ENCODE measurements at regions not wholly inside any gene's neighbourhood (a gene's known extent, or its start where the extent isn't known, plus 50 kb on each side); places are given as distances from the start of the nearest gene placed in this dataset.

GRCh38 chr10:33790521-33791271, 456.2 kb upstream of the NRP1 start:
- peak; percentile 18 for TF ChIP-seq CTCF (conservative IDR thresholded peaks at IDR 0.05; ENCODE audit: low read depth, low read length)
- no peak overlapping the region for H3K4me3 ChIP-seq (ENCODE audit: low read depth, low read length)
- peak; percentile 90 for DNase-seq (ENCODE audit: low read depth)

GRCh38 chr10:33783557-33783956, 449.1 kb upstream of the NRP1 start:
- no peak for DNase-seq (ENCODE audit: low read depth)
- no peak overlapping the region for H3K4me3 ChIP-seq (ENCODE audit: low read depth, low read length)
- no peak for TF ChIP-seq CTCF (conservative IDR thresholded peaks at IDR 0.05; ENCODE audit: low read depth, low read length)

- no peak for TF ChIP-seq CTCF (conservative IDR thresholded peaks at IDR 0.05; ENCODE audit: low read depth, low read length)
- no peak for DNase-seq (ENCODE audit: low read depth)
- H3K4me3 ChIP-seq (ENCODE audit: low read depth, low read length), result no peak overlapping the region
Measured at GRCh38 chr10:33783078-33783477, 448.6 kb upstream of the NRP1 start.

GRCh38 chr10:33781606-33782395, 447.3 kb upstream of the NRP1 start:
- H3K4me3 ChIP-seq (ENCODE audit: low read depth, low read length), result no peak overlapping the region
- no peak for DNase-seq (ENCODE audit: low read depth)
- TF ChIP-seq CTCF (conservative IDR thresholded peaks at IDR 0.05; ENCODE audit: low read depth, low read length), result no peak

GRCh38 chr10:33780961-33781360, 446.5 kb upstream of the NRP1 start:
- peak; percentile 11 for TF ChIP-seq CTCF (conservative IDR thresholded peaks at IDR 0.05; ENCODE audit: low read depth, low read length)
- DNase-seq (ENCODE audit: low read depth), result no peak
- H3K4me3 ChIP-seq (ENCODE audit: low read depth, low read length), result no peak overlapping the region

GRCh38 chr10:33777223-33777622, 442.8 kb upstream of the NRP1 start:
- H3K4me3 ChIP-seq (ENCODE audit: low read depth, low read length), result no peak overlapping the region
- DNase-seq (ENCODE audit: low read depth), result no peak
- TF ChIP-seq CTCF (conservative IDR thresholded peaks at IDR 0.05; ENCODE audit: low read depth, low read length), result no peak
